GOT3 (cell line): ENCODE measurements at regions not wholly inside any gene's neighbourhood (a gene's known extent, or its start where the extent isn't known, plus 50 kb on each side); places are given as distances from the start of the nearest gene placed in this dataset.
"Not testable (repeated sequence)": the region's sequence is repeated elsewhere in the genome, so short reads cannot be mapped to it uniquely, and the experiment has no call there.

Experiments used
- DNase-seq: peaks from one replicate; lab custom pipeline; 2025; ENCODE audit warnings: mixed read lengths; lab: John Stamatoyannopoulos, UW

- not testable (repeated sequence) for DNase-seq
These were observed 268.6 kb downstream of the FGFR2 start for GRCh38 chr10:121329631-121330030.

DNA sequence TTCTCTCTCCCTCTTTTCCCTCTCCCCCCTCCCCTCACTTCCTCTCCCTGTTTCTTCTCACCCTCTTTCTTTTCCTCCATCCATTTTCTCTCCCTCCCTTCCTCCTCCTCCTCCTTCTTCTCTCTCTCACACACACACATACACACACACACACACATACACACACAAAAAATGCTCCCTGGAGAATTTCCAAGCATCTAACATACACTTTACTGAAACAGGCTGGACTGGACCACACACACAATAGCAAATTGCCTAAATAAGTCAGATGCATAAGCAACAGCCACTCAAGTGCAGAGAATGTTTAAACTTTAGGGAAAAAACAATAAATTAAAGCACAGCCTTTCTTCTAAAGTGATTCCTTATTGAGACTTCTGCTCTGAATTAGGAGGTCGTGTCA lies 267.7 kb downstream of the FGFR2 start:
- no peak for DNase-seq

GRCh38 chr10:121332353-121332752 lies 265.9 kb downstream of the FGFR2 start:
- DNase-seq, result no peak

- DNase-seq, result no peak
These were observed 265.1 kb downstream of the FGFR2 start for GRCh38 chr10:121332829-121333765.

DNA sequence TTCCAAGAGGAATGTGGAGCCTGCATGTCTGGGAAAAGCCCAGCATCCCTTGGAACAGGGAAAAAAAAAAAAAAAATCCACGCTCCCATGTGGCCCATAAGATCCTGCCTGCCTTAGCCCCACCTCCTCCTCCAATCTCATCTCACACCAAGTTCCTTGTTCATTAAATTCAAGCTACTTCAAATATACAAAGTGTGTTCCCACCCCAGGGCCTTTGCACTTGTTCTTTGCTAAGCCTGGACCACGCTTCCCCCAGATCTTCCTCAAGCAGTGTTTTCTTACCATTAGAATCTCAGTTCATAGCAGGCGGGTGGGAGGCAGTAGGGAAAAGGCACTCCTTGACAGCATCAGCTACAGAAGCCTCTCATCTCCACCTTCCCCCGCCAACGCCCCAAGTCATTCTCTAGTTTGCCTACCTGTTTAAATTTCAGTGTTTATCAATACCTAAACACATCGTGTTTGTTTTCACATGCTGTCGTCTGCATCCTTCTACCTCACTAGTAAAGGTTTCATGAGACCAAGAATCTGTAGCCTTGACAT lies 262.8 kb downstream of the FGFR2 start:
- no peak for DNase-seq

DNA sequence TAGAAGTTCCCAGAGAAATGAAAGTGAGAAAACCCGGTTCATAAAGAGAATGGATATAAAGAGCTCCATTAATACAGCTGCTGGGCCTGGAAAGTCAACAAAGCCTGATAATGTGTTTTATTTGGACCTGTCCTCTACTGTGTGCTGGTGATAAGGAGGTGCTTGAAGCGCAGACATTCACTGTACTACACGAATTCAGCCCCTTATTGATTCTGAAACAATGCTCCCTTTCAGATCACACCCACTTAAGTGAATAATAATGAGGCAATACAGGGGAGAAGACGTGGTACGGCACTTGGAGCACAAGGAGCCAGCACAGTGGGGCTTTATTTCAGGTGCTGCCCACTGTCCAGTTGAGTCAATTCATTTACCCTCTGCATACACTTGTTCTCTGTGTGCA lies 260.8 kb downstream of the FGFR2 start:
- no peak for DNase-seq

DNA sequence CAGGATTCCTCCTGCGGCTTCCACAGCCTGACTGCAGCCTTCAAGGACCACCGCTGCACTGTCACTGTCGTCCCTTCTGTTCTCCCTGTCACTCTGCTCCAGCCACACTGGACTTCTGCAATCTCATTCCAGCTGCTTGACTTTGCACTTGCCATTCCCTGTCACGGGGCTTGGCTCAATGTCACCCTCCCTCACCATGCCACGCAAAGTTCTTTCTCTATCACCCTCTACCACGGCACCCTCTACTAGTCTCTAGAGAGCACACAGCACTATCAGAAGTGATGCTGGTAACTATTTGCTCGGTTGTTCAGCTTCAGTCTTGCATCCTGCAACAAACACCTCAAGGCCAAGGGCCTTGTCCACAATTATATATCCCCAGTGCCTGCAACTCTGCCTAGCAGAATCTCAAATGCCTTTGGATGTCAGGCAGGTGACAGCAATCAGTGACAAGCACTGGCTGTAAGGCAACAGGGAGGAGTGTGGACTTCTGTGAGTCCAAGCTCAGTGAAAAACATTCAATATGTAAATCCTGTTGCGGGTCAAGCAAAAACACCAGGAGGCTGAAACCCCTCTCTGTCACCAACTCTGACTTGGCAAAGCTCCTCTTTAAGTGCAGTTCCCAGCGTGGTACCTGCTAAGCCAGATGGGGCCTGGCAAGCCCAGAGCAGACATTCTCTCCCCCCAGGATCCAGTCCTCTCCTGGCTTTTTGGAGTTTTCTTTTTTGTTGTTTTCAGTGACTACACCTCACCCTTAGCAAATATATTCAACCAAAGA lies 259.9 kb downstream of the FGFR2 start:
- DNase-seq, result no peak

DNA sequence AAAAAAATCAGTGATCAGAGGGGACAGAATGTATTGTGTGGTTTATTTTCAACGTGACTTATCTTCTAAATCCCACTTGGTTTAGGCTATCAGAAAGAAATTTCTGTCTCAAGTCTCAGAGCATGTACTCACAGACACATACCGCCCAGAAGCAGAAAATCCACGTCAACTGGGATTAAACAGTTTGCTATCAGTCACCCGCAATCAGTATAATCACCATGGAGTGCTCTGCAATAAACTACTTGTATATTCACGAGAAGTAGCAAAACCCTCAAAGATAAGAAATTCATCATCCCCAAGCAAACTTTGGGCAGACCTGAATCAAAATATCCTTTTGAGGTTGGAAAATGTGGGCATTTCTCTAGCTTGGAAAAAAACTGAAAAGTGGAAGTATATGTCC lies 259.1 kb downstream of the FGFR2 start:
- DNase-seq, result no peak

DNA sequence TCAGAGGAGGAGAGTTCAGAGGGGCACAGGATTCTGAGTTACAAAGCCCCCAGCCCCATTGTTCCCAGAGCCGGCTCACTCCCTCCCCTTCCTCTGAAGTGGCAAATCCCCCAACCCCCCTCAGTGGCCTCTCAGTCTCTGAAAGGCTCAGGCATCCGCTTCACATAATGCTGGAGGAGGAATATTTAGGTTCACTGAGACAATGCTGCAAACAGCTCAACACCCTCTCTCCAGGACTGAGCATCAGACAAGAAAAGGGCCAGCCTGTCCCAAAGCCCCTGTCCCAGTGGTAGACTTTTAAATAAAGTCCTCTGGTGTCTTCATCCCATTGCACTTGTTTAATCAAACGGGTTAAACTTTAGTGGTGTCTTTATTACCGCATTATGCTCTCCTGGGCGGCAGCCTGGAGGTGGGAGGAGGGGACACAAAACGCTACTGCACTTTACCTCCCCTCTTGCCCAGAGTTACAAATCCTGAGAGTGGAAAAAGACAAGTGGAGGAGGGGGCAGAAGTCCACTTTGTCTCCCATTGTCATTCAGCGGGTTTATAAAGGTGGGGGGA lies 257.9 kb downstream of the FGFR2 start:
- no peak for DNase-seq

- DNase-seq, result no peak
These were observed 246.7 kb downstream of the FGFR2 start for GRCh38 chr10:121351540-121351939.

- DNase-seq, result no peak
These were observed 245.9 kb downstream of the FGFR2 start for GRCh38 chr10:121352231-121352855.

DNA sequence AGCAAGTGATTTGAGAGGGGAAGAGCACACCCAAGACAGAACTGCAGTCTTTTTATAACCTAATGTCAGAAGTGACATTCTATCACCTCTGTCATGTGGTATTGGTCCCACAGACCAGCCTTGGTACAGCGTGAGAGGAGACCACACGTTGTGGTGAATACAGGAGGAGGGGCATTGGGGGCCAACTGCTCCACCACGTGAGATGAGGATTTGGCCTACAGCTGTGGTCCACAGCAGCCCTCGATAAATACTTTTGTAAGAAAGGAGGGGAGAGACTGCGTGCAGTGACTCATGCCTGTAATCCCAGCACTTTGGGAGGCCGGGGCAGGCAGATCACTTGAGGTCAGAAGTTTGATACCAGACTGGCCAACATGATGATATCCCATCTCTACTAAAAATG lies 243.1 kb downstream of the FGFR2 start:
- no peak for DNase-seq

GRCh38 chr10:121356183-121356582 lies 242.1 kb downstream of the FGFR2 start:
- DNase-seq, result no peak

GRCh38 chr10:121357401-121357800 lies 240.8 kb downstream of the FGFR2 start:
- DNase-seq, result no peak

- no peak for DNase-seq
These were observed 236.2 kb downstream of the FGFR2 start for GRCh38 chr10:121362026-121362425.

DNA sequence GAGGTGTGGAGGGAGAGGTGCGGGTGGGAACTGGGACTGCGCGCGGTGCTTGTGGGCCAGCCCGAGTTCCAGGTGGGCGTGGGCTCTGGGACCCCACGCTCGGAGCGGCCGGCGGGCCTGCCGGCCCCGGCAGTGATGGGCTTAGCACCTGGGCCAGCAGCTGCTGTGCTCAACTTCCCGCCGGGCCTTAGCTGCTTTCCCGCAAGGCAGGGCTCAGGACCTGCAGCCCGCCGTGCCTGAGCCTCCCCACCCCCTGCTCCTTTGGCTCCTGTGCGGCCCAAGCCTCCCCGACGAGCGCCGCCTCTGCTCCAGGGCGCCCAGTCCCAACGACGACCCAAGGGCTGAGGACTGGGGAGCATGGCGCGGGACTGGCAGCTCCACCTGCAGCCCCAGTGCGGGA lies 232.7 kb downstream of the FGFR2 start:
- no peak for DNase-seq

DNA sequence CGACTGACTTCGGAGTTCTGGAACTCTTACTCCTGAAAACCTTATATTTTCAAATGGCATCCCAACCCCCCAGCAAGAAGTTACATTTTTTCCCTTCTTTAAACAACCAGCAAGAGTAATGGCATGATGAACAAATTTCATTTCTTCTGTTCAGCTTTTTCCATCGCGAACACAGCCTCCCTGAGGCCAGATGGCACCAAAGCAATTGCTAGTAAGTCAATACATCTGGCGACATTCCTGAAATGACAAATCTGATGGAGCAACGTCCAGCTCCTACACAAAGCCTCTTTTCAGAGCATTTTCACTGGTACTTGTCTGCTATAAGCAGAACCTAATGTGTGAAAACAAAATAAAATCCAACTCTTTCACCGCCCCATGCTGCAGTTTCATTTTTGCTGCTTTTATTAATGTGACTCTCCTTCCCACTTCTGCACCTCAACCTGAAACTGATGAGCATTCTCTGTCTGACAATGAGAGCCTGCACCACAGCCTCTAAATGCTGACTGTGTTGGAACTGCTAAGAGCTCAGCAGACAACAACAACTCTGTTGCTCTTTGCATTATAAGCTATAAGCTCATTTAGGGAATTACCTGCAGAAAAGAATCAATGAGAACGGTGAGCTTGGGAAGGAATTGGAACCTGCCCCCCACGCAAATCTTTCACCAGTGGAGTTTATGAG lies 229.8 kb downstream of the FGFR2 start:
- no peak for DNase-seq

DNA sequence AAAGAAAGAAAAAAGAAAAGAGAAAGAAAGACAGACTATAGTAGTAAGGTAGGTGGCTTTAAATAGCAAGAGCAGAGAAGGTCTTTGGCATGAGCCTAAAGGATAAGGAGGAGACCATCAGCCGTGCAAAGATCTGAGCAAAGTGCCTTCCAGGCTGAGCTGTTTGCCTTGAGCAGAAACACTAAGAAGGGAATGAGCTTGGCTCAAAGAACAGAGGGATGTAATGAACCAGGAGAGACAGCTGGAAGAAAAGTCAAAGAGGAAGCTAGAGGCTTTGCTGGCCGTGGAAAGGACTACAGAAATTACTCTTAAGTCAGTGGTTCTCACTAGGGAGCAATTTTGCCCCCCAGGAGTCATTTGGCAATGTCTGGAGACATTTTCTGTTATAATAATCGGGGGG lies 228.6 kb downstream of the FGFR2 start:
- no peak for DNase-seq

DNA sequence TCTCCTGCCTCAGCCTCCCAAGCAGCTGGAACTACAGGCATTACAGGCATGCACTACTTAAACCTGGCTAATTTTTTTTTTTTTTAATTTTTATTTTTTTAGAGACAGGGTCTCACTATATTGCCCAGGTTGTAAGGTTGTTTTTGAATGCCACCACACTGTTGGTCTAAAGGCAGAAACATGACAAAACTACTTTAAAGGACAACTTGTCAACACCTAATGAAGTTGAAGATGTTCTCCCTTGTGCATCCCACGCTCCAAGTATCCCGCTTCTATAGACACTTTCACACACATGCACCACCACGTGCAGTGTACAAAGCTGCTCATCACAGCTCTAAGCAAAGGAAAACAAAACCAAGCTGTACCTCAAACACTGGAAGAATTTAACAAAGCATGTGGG lies 226.4 kb downstream of the FGFR2 start:
- no peak for DNase-seq

DNA sequence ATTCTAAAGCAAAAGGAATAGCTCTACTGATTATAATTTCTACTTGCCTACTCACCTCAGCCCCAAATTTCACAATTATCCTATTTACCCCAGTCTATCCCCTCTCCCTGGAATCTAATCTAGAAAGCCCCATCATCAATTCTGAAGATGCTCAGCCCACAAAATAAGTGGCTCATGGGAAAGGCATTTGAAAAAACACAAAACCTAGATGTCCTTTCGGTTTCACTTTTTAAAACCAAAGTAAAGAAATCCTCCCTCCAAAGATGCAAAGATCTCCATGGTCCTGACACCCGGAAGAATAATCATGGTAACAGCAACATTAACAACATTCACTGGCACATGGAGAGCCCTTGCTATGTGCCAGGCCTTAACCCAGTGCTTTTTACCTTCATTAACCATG lies 224.8 kb downstream of the FGFR2 start:
- DNase-seq, result no peak

- no peak for DNase-seq
These were observed 224.1 kb downstream of the FGFR2 start for GRCh38 chr10:121374121-121374520.

- DNase-seq, result no peak
These were observed 223.1 kb downstream of the FGFR2 start for GRCh38 chr10:121375172-121375571.
